COR-L47 (cell line): ENCODE measurements at regions not wholly inside any gene's neighbourhood (a gene's known extent, or its start where the extent isn't known, plus 50 kb on each side); places are given as distances from the start of the nearest gene placed in this dataset.

Experiments used
- DNase-seq: peaks from one replicate; lab custom pipeline; 2025; lab: John Stamatoyannopoulos, UW

- DNase-seq = no peak
These were observed 59.9 kb downstream of the BMP4 start for GRCh38 chr14:53896726-53897125.

- no peak for DNase-seq
These were observed 62.2 kb downstream of the BMP4 start for GRCh38 chr14:53894456-53894855.

- no peak for DNase-seq
These were observed 63.3 kb downstream of the BMP4 start for GRCh38 chr14:53893374-53893773.

- no peak for DNase-seq
These were observed 66.0 kb downstream of the BMP4 start for GRCh38 chr14:53890611-53891101.

GRCh38 chr14:53888535-53889386, 67.9 kb downstream of the BMP4 start:
- no peak for DNase-seq

- DNase-seq = no peak
These were observed 71.4 kb downstream of the BMP4 start for GRCh38 chr14:53885136-53885640.

GRCh38 chr14:53884601-53885000, 72.0 kb downstream of the BMP4 start:
- DNase-seq = no peak

- no peak for DNase-seq
These were observed 72.9 kb downstream of the BMP4 start for GRCh38 chr14:53883739-53884138.

- no peak for DNase-seq
These were observed 73.9 kb downstream of the BMP4 start for GRCh38 chr14:53882684-53883083.

- DNase-seq = no peak
These were observed 74.7 kb downstream of the BMP4 start for GRCh38 chr14:53881921-53882320.

GRCh38 chr14:53881161-53881871, 75.3 kb downstream of the BMP4 start:
- no peak for DNase-seq

- DNase-seq = no peak
These were observed 75.9 kb downstream of the BMP4 start for GRCh38 chr14:53880761-53881160.

- DNase-seq = no peak
These were observed 76.9 kb downstream of the BMP4 start for GRCh38 chr14:53879747-53880146.

- DNase-seq = no peak
These were observed 77.5 kb downstream of the BMP4 start for GRCh38 chr14:53879022-53879686.

GRCh38 chr14:53875324-53875897, 81.2 kb downstream of the BMP4 start:
- no peak for DNase-seq

GRCh38 chr14:53874704-53875103, 81.9 kb downstream of the BMP4 start:
- no peak for DNase-seq

- DNase-seq = no peak
These were observed 83.9 kb downstream of the BMP4 start for GRCh38 chr14:53872681-53873089.

- DNase-seq = no peak
These were observed 84.7 kb downstream of the BMP4 start for GRCh38 chr14:53871951-53872350.

- no peak for DNase-seq
These were observed 85.6 kb downstream of the BMP4 start for GRCh38 chr14:53871011-53871410.

- DNase-seq = no peak
These were observed 90.9 kb downstream of the BMP4 start for GRCh38 chr14:53865711-53866110.

- DNase-seq = no peak
These were observed 94.8 kb downstream of the BMP4 start for GRCh38 chr14:53861781-53862180.

- no peak for DNase-seq
These were observed 98.3 kb downstream of the BMP4 start for GRCh38 chr14:53858345-53858684.
